ENCODE measurements at regions not wholly inside any gene's neighbourhood (a gene's known extent, or its start where the extent isn't known, plus 50 kb on each side); places are given as distances from the start of the nearest gene placed in this dataset.

- Histone ChIP-seq H3K4me3 (ENCODE audit: extremely low read depth in 1 of 4, insufficient read depth in 2 of 4, low read depth in 3 of 4, low read length in 4 of 4) (no peak overlapping the region), H3K36me3 (ENCODE audit: control insufficient read depth in 2 of 4, insufficient read depth in 4 of 4, low read length in 3 of 4) (no peaks in the 10 kb centered on the region), H3K23me2 (ENCODE audit: low read depth, low read length) (no peaks in the 10 kb centered on the region), H3K79me1 (ENCODE audit: low read depth, low read length) (no peaks in the 10 kb centered on the region), H2BK15ac (ENCODE audit: low read length) (no peak overlapping the region), H4K20me1 (replicated peaks in 1 of 2; ENCODE audit: control insufficient read depth in 1 of 2, insufficient read depth in 2 of 2, low read length in 2 of 2) (no peaks in the 10 kb centered on the region), H2BK20ac (ENCODE audit: low read length) (no peak overlapping the region), H3K4me1 (replicated peaks in 1 of 4; ENCODE audit: control insufficient read depth in 3 of 4, insufficient read depth in 4 of 4, low read length in 3 of 4) (peaks cover 0 to 6% (median 1%) of the 10 kb centered on the region in 4 experiments; a peak in 2 of 7 replicates), H3K23ac (ENCODE audit: insufficient read length) (no peak overlapping the region), H3K4me2 (ENCODE audit: insufficient read depth in 1 of 2, low read depth in 2 of 2, low read length in 2 of 2) (no peak overlapping the region), H4K91ac (replicated peaks; ENCODE audit: insufficient read length, low read length) (no peak overlapping the region), H4K8ac (ENCODE audit: extremely low read depth, insufficient read depth, low read length) (no peak overlapping the region), H3K56ac (replicated peaks; ENCODE audit: insufficient read length, low read depth, low read length) (peak overlapping the region; percentile 4), H2BK120ac (replicated peaks; ENCODE audit: low read depth, low read length) (no peak overlapping the region), H2AK5ac (ENCODE audit: low read depth, low read length) (no peak overlapping the region), H3K14ac (ENCODE audit: insufficient read length) (no peak overlapping the region), H2AFZ (ENCODE audit: low read length) (no peak overlapping the region), H3K9ac (replicated peaks in 1 of 4; ENCODE audit: extremely low read depth in 1 of 4, low read depth in 3 of 4, low read length in 3 of 4) (no peak overlapping the region), H3K27ac (ENCODE audit: low read depth, low read length) (no peak overlapping the region), H3K18ac (ENCODE audit: extremely low read depth, low read length) (no peak overlapping the region), H2BK5ac (ENCODE audit: low read depth, low read length) (no peak overlapping the region), H3K9me3 (ENCODE audit: insufficient read depth in 2 of 2, low read depth in 1 of 2, low read length in 1 of 2) (no peaks in the 10 kb centered on the region), H4K5ac (ENCODE audit: insufficient read length, low read depth, low read length) (no peak overlapping the region), H2BK12ac (ENCODE audit: low read depth, low read length) (no peak overlapping the region), H3K79me2 (ENCODE audit: control insufficient read depth in 1 of 2, insufficient read depth in 2 of 2, low read length in 2 of 2) (no peaks in the 10 kb centered on the region), H3K4ac (replicated peaks; ENCODE audit: insufficient read length, low read depth, low read length) (no peak overlapping the region), H3K27me3 (replicated peaks in 1 of 4; ENCODE audit: control insufficient read depth in 3 of 4, extremely low read depth in 1 of 4, insufficient read depth in 3 of 4, low read length in 3 of 4) (no peaks in the 10 kb centered on the region)
- WGBS, 2 experiments (ENCODE audit: extremely low coverage in 1 of 2, insufficient coverage in 1 of 2, insufficient read length in 1 of 2, insufficient replicate concordance in 2 of 2, low coverage in 1 of 2, low lambda C conversion rate in 2 of 2, missing lambda C conversion rate in 1 of 2) = 95% methylated on average over 4 of the region's 4 CpGs; no CpG with 5 or more reads in 1 of the 2 experiments
- ChIA-PET CTCF (ENCODE audit: partially characterized antibody) (interaction anchor here (0.6 kb wide), 1 partner anchor 398 kb away, joined by 3 read pairs; no protein-coding TSS in a partner anchor), POLR2A (ENCODE audit: partially characterized antibody) (no interaction called here)
- DNase-seq (ENCODE audit: low read depth in 1 of 2, low spot score in 2 of 2) (no peak), FAIRE-seq (no peak)
- TF ChIP-seq HDAC2 (IDR thresholded peaks at IDR 0.05; ENCODE audit: borderline replicate concordance in 1 of 2, low read depth in 2 of 2, low read length in 2 of 2) (no peak), EGR1 (IDR thresholded peaks at IDR 0.05; ENCODE audit: borderline replicate concordance, low read depth, low read length) (no peak), JUN (IDR thresholded peaks at IDR 0.05; ENCODE audit: low read depth, low read length) (no peak), TAF1 (IDR thresholded peaks at IDR 0.05; ENCODE audit: low read depth, low read length) (no peak), GTF2F1 (IDR thresholded peaks at IDR 0.05; ENCODE audit: borderline replicate concordance, low read depth, low read length) (no peak), POU5F1 (IDR thresholded peaks at IDR 0.05; ENCODE audit: low read depth, low read length) (no peak), BCL11A (IDR thresholded peaks at IDR 0.05; ENCODE audit: low read depth in 2 of 2, low read length in 2 of 2) (no peak), FOSL1 (IDR thresholded peaks at IDR 0.05; ENCODE audit: insufficient read depth, low read depth, low read length) (no peak), SRF (IDR thresholded peaks at IDR 0.05; ENCODE audit: low read depth, low read length) (no peak), RAD21 (IDR thresholded peaks at IDR 0.05 in 1 of 2, conservative IDR thresholded peaks at IDR 0.05 in 1 of 2; ENCODE audit: low read depth in 2 of 2, low read length in 2 of 2) (no peak), JUND (IDR thresholded peaks at IDR 0.05; ENCODE audit: low read length) (no peak), TCF12 (IDR thresholded peaks at IDR 0.05; ENCODE audit: low read depth, low read length) (no peak)
These were observed 219.7 kb upstream of the SGO1 start for GRCh38 chr3:20405744-20406143.
